Adrenal gland (tissue), 5 donors: ENCODE measurements at regions not wholly inside any gene's neighbourhood (a gene's known extent, or its start where the extent isn't known, plus 50 kb on each side); places are given as distances from the start of the nearest gene placed in this dataset.

ENCODE experiments used
- POLR2A ChIP-seq, 2 donors: fragments of 450-650 bp; IDR thresholded peaks; one replicate each; pipeline ENCODE4 v1.6.1; 2017; ENCODE audit warnings: antibody characterized with exemption in 2 of 2, mild to moderate bottlenecking in 2 of 2, moderate library complexity in 1 of 2
- TF ChIP-seq, protein P1 (sequence below), 6 experiments: fragments of 450-650 bp in 4 of 6; fragments of 200-600 bp in 2 of 6; sonication (generic) in 1 of 6; IDR thresholded peaks; 1 replicate in 5 of 6; 2 replicates in 1 of 6; pipeline versions ENCODE4 v1.5.1 to v1.8.0; 2016 to 2021; ENCODE audit warnings: antibody characterized with exemption in 6 of 6, mild to moderate bottlenecking in 2 of 6, moderate library complexity in 1 of 6
- donor health status: DM: no; HTN: no; CAD: no.

DNA sequence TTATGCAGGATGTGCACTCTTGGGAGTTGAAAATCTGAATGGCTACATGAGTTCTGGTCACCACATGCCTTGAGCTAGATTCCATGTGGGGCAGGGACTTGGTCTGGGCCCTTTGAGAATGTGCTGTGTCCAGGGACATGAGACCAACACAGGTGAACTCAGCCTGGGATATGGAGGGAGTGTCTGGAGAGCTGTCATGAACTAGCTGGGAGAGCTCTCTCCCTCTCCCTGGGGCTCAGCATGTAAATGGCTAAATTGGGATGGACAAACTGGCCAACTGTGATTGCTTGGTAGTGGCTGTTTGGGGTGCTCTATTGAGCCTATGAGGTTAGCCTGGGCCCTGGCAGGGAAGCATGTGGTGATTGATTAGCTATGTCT lies 105.1 kb upstream of the HS6ST1 start:
- TF ChIP-seq, protein P1, sequence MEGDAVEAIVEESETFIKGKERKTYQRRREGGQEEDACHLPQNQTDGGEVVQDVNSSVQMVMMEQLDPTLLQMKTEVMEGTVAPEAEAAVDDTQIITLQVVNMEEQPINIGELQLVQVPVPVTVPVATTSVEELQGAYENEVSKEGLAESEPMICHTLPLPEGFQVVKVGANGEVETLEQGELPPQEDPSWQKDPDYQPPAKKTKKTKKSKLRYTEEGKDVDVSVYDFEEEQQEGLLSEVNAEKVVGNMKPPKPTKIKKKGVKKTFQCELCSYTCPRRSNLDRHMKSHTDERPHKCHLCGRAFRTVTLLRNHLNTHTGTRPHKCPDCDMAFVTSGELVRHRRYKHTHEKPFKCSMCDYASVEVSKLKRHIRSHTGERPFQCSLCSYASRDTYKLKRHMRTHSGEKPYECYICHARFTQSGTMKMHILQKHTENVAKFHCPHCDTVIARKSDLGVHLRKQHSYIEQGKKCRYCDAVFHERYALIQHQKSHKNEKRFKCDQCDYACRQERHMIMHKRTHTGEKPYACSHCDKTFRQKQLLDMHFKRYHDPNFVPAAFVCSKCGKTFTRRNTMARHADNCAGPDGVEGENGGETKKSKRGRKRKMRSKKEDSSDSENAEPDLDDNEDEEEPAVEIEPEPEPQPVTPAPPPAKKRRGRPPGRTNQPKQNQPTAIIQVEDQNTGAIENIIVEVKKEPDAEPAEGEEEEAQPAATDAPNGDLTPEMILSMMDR (IDR thresholded peaks at IDR 0.05): no peak
- TF ChIP-seq POLR2A (IDR thresholded peaks at IDR 0.05): no peak
